NCI-H2081 treated with DMSO at 0.1 percent for 48 hours (cell line): ENCODE measurements at regions not wholly inside any gene's neighbourhood (a gene's known extent, or its start where the extent isn't known, plus 50 kb on each side); places are given as distances from the start of the nearest gene placed in this dataset.

Experiments used
- DNase-seq: peaks from one replicate; lab custom pipeline; 2025; lab: John Stamatoyannopoulos, UW

GRCh38 chr9:87120610-87121009 is 173.3 kb upstream of the GAS1 start:
- no peak for DNase-seq

GRCh38 chr9:87122947-87123685 is 175.8 kb upstream of the GAS1 start:
- no peak for DNase-seq

GRCh38 chr9:87123830-87124229 is 176.5 kb upstream of the GAS1 start:
- no peak for DNase-seq

- DNase-seq: no peak
These were observed 178.5 kb upstream of the GAS1 start for GRCh38 chr9:87125819-87126218.

GRCh38 chr9:87127543-87127942 is 180.2 kb upstream of the GAS1 start:
- DNase-seq: no peak

GRCh38 chr9:87127978-87128614 is 180.8 kb upstream of the GAS1 start:
- DNase-seq: no peak

- no peak for DNase-seq
These were observed 181.7 kb upstream of the GAS1 start for GRCh38 chr9:87128844-87129493.

GRCh38 chr9:87135074-87135473 is 187.8 kb upstream of the GAS1 start:
- DNase-seq: no peak

- no peak for DNase-seq
These were observed 190.4 kb upstream of the GAS1 start for GRCh38 chr9:87137718-87138117.

- DNase-seq: no peak
These were observed 191.1 kb upstream of the GAS1 start for GRCh38 chr9:87138128-87139040.

GRCh38 chr9:87139099-87139730 is 191.9 kb upstream of the GAS1 start:
- no peak for DNase-seq

GRCh38 chr9:87140142-87140541 is 192.8 kb upstream of the GAS1 start:
- DNase-seq: no peak

GRCh38 chr9:87140605-87141109 is 193.4 kb upstream of the GAS1 start:
- DNase-seq: no peak

- no peak for DNase-seq
These were observed 193.8 kb upstream of the GAS1 start for GRCh38 chr9:87141124-87141523.

- no peak for DNase-seq
These were observed 199.6 kb upstream of the GAS1 start for GRCh38 chr9:87146933-87147332.

GRCh38 chr9:87147839-87148238 is 200.5 kb upstream of the GAS1 start:
- no peak for DNase-seq

GRCh38 chr9:87148331-87149104 is 201.2 kb upstream of the GAS1 start:
- DNase-seq: no peak

- no peak for DNase-seq
These were observed 202.5 kb upstream of the GAS1 start for GRCh38 chr9:87149799-87150198.

- DNase-seq: no peak
These were observed 204.9 kb upstream of the GAS1 start for GRCh38 chr9:87152256-87152655.

GRCh38 chr9:87156247-87156646 is 208.9 kb upstream of the GAS1 start:
- DNase-seq: no peak
